WTC11 (cell line): ENCODE measurements at regions not wholly inside any gene's neighbourhood (a gene's known extent, or its start where the extent isn't known, plus 50 kb on each side); places are given as distances from the start of the nearest gene placed in this dataset.

Source experiments
- ATAC-seq: fragments of 200-7000 bp; cut with Tn5 transposase; 2 replicates; pipeline ENCODE4 v1.10.0; 2021; ENCODE audit warnings: mild to moderate bottlenecking, moderate library complexity
- CTCF ChIA-PET: fragments of 300-600 bp; sonication (Branson Sonifier 250); formaldehyde crosslinking; loops from one replicate; lab custom pipeline; 2021; ENCODE audit warnings: antibody characterized with exemption; lab: Charles Lee
- POLR2A ChIA-PET: fragments of 350-600 bp; sonication (Branson Sonifier 250); formaldehyde crosslinking; loops from one replicate; lab custom pipeline; 2021; ENCODE audit warnings: antibody characterized with exemption; lab: Charles Lee
- DNase-seq: peaks from one replicate; pipeline ENCODE4 v3.0.0; 2021; ENCODE audit warnings: low spot score
- H3K27ac Mint-ChIP-seq: 2 replicates; pipeline ENCODE4 v1.8.0; 2021; ENCODE audit warnings: mixed read lengths
- H3K27me3 Mint-ChIP-seq: 2 replicates; pipeline ENCODE4 v1.8.0; 2021; ENCODE audit warnings: low read depth, mild to moderate bottlenecking, moderate library complexity, mixed read lengths
- H3K36me3 Mint-ChIP-seq: 2 replicates; pipeline ENCODE4 v1.8.0; 2021; ENCODE audit warnings: mixed read lengths
- H3K4me1 Mint-ChIP-seq: 2 replicates; pipeline ENCODE4 v1.8.0; 2022; ENCODE audit warnings: mixed read lengths
- H3K4me3 Mint-ChIP-seq: 2 replicates; pipeline ENCODE4 v1.8.0; 2021; ENCODE audit warnings: mild to moderate bottlenecking, moderate library complexity, mixed read lengths
- H3K9me3 Mint-ChIP-seq: 2 replicates; pipeline ENCODE4 v1.8.0; 2021; ENCODE audit warnings: mixed read lengths
- ARID4B ChIP-seq: sonication (generic); formaldehyde crosslinking; IDR thresholded peaks from 2 replicates; pipeline ENCODE4 v1.8.0; 2023; ENCODE audit warnings: missing genetic modification reagents, mild to moderate bottlenecking, borderline replicate concordance
- ATF6 ChIP-seq: sonication (generic); formaldehyde crosslinking; IDR thresholded peaks from 2 replicates; pipeline ENCODE4 v1.8.1; 2023; ENCODE audit warnings: mild to moderate bottlenecking, missing genetic modification reagents
- CDX4 ChIP-seq: fragments of 250-450 bp; sonication (Bioruptor Pico); IDR thresholded peaks from 2 replicates; pipeline ENCODE4 v1.9.0; 2021; ENCODE audit warnings: moderate library complexity, mild to moderate bottlenecking, inconsistent platforms, borderline replicate concordance
- E2F5 ChIP-seq: sonication (generic); formaldehyde crosslinking; IDR thresholded peaks from 2 replicates; pipeline ENCODE4 v1.8.1; 2022; ENCODE audit warnings: mild to moderate bottlenecking, moderate library complexity, missing genetic modification reagents
- ETV6 ChIP-seq: sonication (generic); formaldehyde crosslinking; IDR thresholded peaks from 2 replicates; pipeline ENCODE4 v1.8.1; 2022; ENCODE audit warnings: mild to moderate bottlenecking, missing genetic modification reagents
- JAZF1 ChIP-seq: fragments of 250-450 bp; sonication (Bioruptor Pico); IDR thresholded peaks from 2 replicates; pipeline ENCODE4 v1.9.0; 2021; ENCODE audit warnings: moderate library complexity, mild to moderate bottlenecking, inconsistent platforms
- NFATC4 ChIP-seq: fragments of 250-450 bp; sonication (Bioruptor Pico); IDR thresholded peaks from 2 replicates; pipeline ENCODE4 v1.9.0; 2021; ENCODE audit warnings: mild to moderate bottlenecking
- NFYB ChIP-seq: sonication (generic); formaldehyde crosslinking; conservative IDR thresholded peaks from 2 replicates; pipeline ENCODE4 v1.8.0; 2022; ENCODE audit warnings: low read depth, missing genetic modification reagents
- NR1H2 ChIP-seq: sonication (generic); formaldehyde crosslinking; IDR thresholded peaks from 2 replicates; pipeline ENCODE4 v1.9.0; 2021; ENCODE audit warnings: mild to moderate bottlenecking, moderate library complexity, missing genetic modification reagents
- RELA ChIP-seq: sonication (generic); formaldehyde crosslinking; IDR thresholded peaks from 2 replicates; pipeline ENCODE4 v1.8.1; 2022; ENCODE audit warnings: missing genetic modification reagents, mild to moderate bottlenecking, borderline replicate concordance
- SMAD4 ChIP-seq: sonication (generic); formaldehyde crosslinking; IDR thresholded peaks from 2 replicates; pipeline ENCODE4 v1.8.0; 2022; ENCODE audit warnings: mild to moderate bottlenecking, missing genetic modification reagents
- SOX15 ChIP-seq: fragments of 250-450 bp; sonication (Bioruptor Pico); IDR thresholded peaks from 2 replicates; pipeline ENCODE4 v1.9.0; 2021; ENCODE audit warnings: mild to moderate bottlenecking
- ZNF263 ChIP-seq: sonication (generic); formaldehyde crosslinking; IDR thresholded peaks from 2 replicates; pipeline ENCODE4 v1.8.1; 2022; ENCODE audit warnings: low read depth, mild to moderate bottlenecking, moderate library complexity, missing genetic modification reagents
- ZNF396 ChIP-seq: fragments of 250-450 bp; sonication (Bioruptor Pico); IDR thresholded peaks from 2 replicates; pipeline ENCODE4 v1.8.0; 2021; ENCODE audit warnings: mild to moderate bottlenecking, moderate library complexity, borderline replicate concordance
- ZNF416 ChIP-seq: fragments of 250-450 bp; sonication (Bioruptor Pico); IDR thresholded peaks from 2 replicates; pipeline ENCODE4 v1.9.0; 2021; ENCODE audit warnings: mild to moderate bottlenecking, inconsistent platforms
- ZNF423 ChIP-seq: fragments of 250-450 bp; sonication (Bioruptor Pico); IDR thresholded peaks from 2 replicates; pipeline ENCODE4 v2.1.2; 2022; ENCODE audit warnings: mild to moderate bottlenecking, moderate library complexity
- ZNF671 ChIP-seq: fragments of 250-450 bp; sonication (Bioruptor Pico); IDR thresholded peaks from 2 replicates; pipeline ENCODE4 v1.8.0; 2021; ENCODE audit warnings: mild to moderate bottlenecking
- TF ChIP-seq, protein P1 (sequence below): sonication (generic); formaldehyde crosslinking; IDR thresholded peaks from 2 replicates; pipeline ENCODE4 v1.8.0; 2022; ENCODE audit warnings: mild to moderate bottlenecking, missing genetic modification reagents
- TF ChIP-seq, protein P2 (sequence below): sonication (generic); formaldehyde crosslinking; conservative IDR thresholded peaks from 2 replicates; pipeline ENCODE4 v1.8.1; 2023; ENCODE audit warnings: mild to moderate bottlenecking, low read depth, missing genetic modification reagents, moderate library complexity

DNA sequence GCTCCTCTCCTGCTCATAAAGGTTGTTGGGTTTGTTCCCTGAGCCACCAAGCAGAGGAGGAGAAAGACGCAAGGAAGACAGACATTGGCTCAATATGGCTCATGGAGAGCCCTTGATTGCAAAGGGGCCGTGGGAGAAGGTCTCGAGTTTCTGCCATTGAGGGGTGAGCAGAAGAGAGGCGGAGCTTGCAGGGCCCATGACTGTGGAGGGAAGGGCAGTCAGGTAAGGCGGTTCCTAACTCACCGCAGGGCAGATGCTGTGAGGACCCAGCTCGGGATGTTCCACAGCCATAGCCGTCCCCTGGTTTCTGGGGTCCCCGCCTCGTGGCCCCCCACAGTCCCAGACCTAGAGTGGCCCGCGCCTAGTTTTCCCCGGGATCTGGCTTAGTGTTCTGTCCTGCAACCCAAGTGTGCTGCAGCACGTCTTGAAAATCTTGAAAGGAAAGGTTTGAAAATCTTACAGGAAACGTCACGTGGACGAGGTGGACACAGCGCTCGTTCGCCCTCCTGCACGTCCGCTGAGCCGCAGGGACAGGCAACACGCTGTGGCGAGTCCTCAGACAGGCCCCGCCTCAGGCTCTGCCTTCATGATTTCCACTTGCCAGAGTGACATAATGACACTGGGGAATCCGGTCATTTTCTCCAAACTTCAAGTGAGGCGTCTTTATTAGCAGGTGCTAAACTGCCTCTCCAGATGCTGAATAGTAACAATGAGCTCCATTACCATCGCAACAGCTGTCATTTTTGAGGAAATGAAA, 105.5 kb upstream of the HDAC4 start:
- ChIA-PET POLR2A (no interaction called here), CTCF (interaction anchor here (0.6 kb wide), 1 partner anchor 113 kb away, joined by 3 read pairs; no protein-coding TSS in a partner anchor)
- no peak overlapping the region for H3K4me3 Mint-ChIP-seq
- ATAC-seq (peak; percentile 84), DNase-seq (no peak)
- H3K4me1 Mint-ChIP-seq: peaks cover 4% of the 10 kb centered on the region
- no peak for TF ChIP-seq ZNF416 (CRISPR knock-in tag)
- no peak for TF ChIP-seq ZNF423
- TF ChIP-seq ARID4B: no peak
- TF ChIP-seq, protein P1, sequence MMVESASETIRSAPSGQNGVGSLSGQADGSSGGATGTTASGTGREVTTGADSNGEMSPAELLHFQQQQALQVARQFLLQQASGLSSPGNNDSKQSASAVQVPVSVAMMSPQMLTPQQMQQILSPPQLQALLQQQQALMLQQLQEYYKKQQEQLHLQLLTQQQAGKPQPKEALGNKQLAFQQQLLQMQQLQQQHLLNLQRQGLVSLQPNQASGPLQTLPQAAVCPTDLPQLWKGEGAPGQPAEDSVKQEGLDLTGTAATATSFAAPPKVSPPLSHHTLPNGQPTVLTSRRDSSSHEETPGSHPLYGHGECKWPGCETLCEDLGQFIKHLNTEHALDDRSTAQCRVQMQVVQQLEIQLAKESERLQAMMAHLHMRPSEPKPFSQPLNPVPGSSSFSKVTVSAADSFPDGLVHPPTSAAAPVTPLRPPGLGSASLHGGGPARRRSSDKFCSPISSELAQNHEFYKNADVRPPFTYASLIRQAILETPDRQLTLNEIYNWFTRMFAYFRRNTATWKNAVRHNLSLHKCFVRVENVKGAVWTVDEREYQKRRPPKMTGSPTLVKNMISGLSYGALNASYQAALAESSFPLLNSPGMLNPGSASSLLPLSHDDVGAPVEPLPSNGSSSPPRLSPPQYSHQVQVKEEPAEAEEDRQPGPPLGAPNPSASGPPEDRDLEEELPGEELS (CRISPR knock-in tag): no peak
- no peak for TF ChIP-seq ETV6 (CRISPR knock-in tag)
- TF ChIP-seq SOX15 (CRISPR knock-in tag): no peak
- no peak for TF ChIP-seq NFATC4
- no peak for TF ChIP-seq JAZF1 (CRISPR knock-in tag)
- TF ChIP-seq E2F5 (CRISPR knock-in tag): no peak
- TF ChIP-seq SMAD4 (CRISPR knock-in tag): no peak
- TF ChIP-seq ZNF263 (CRISPR knock-in tag): no peak
- TF ChIP-seq NFYB (CRISPR knock-in tag): no peak
- peak overlapping the region; percentile 60; the same call in 1 of the 2 replicates for H3K27ac Mint-ChIP-seq
- H3K36me3 Mint-ChIP-seq: no peaks in the 10 kb centered on the region
- no peaks in the 10 kb centered on the region for H3K9me3 Mint-ChIP-seq
- no peaks in the 10 kb centered on the region for H3K27me3 Mint-ChIP-seq

GRCh38 chr2:239504643-239505235, 103.9 kb upstream of the HDAC4 start:
- DNase-seq (no peak), ATAC-seq (no peak)
- peaks cover 4% of the 10 kb centered on the region for H3K4me1 Mint-ChIP-seq
- ChIA-PET CTCF (interaction anchor here (0.5 kb wide), 1 partner anchor 505 kb away, joined by 3 read pairs; no protein-coding TSS in a partner anchor), POLR2A (no interaction called here)
- no peaks in the 10 kb centered on the region for H3K36me3 Mint-ChIP-seq
- no peaks in the 10 kb centered on the region for H3K9me3 Mint-ChIP-seq
- no peaks in the 10 kb centered on the region for H3K27me3 Mint-ChIP-seq
- no peak overlapping the region for H3K4me3 Mint-ChIP-seq
- H3K27ac Mint-ChIP-seq: no peak overlapping the region
- TF ChIP-seq, protein P2, sequence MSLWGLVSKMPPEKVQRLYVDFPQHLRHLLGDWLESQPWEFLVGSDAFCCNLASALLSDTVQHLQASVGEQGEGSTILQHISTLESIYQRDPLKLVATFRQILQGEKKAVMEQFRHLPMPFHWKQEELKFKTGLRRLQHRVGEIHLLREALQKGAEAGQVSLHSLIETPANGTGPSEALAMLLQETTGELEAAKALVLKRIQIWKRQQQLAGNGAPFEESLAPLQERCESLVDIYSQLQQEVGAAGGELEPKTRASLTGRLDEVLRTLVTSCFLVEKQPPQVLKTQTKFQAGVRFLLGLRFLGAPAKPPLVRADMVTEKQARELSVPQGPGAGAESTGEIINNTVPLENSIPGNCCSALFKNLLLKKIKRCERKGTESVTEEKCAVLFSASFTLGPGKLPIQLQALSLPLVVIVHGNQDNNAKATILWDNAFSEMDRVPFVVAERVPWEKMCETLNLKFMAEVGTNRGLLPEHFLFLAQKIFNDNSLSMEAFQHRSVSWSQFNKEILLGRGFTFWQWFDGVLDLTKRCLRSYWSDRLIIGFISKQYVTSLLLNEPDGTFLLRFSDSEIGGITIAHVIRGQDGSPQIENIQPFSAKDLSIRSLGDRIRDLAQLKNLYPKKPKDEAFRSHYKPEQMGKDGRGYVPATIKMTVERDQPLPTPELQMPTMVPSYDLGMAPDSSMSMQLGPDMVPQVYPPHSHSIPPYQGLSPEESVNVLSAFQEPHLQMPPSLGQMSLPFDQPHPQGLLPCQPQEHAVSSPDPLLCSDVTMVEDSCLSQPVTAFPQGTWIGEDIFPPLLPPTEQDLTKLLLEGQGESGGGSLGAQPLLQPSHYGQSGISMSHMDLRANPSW: no peak
- TF ChIP-seq NFYB (CRISPR knock-in tag) (no peak), ATF6 (CRISPR knock-in tag) (no peak), ZNF396 (no peak), CDX4 (CRISPR knock-in tag) (no peak), ETV6 (CRISPR knock-in tag) (no peak), ZNF671 (CRISPR knock-in tag) (no peak), RELA (no peak), ZNF416 (CRISPR knock-in tag) (no peak), NR1H2 (CRISPR knock-in tag) (no peak)
